GM12878 (cell line): ENCODE measurements at regions not wholly inside any gene's neighbourhood (a gene's known extent, or its start where the extent isn't known, plus 50 kb on each side); places are given as distances from the start of the nearest gene placed in this dataset.

ENCODE experiments used
- ATF2 ChIP-seq: IDR thresholded peaks from 2 replicates; pipeline ENCODE4 v1.6.1; 2012; ENCODE audit warnings: low read length, inconsistent platforms
- CTCF ChIP-seq, 3 experiments: IDR thresholded peaks in 2 of 3; conservative IDR thresholded peaks in 1 of 3; 2 replicates each; pipeline ENCODE4 v1.5.1; 2011; ENCODE audit warnings: low read depth in 3 of 3, low read length in 3 of 3, mild to moderate bottlenecking in 3 of 3, control low read depth in 2 of 3, moderate library complexity in 2 of 3, inconsistent platforms in 1 of 3, mixed read lengths in 1 of 3; ENCODE audit not compliant: control insufficient read depth in 2 of 3, insufficient read depth in 1 of 3; ENCODE audit errors: extremely low read depth in 1 of 3
- CUX1 ChIP-seq: IDR thresholded peaks from 2 replicates; pipeline ENCODE4 v1.6.1; 2012; ENCODE audit warnings: improper control_type of control experiment, low read depth, low read length; ENCODE audit not compliant: insufficient replicate concordance
- JUNB ChIP-seq: IDR thresholded peaks from 2 replicates; pipeline ENCODE4 v1.6.1; 2016; ENCODE audit warnings: antibody characterized with exemption, mild to moderate bottlenecking
- PKNOX1 ChIP-seq: fragments of 450-650 bp; IDR thresholded peaks from 2 replicates; pipeline ENCODE4 v1.6.1; 2016; ENCODE audit warnings: mild to moderate bottlenecking
- POLR2A ChIP-seq: IDR thresholded peaks from 2 replicates; pipeline ENCODE4 v1.6.1; 2011; ENCODE audit warnings: low read depth, mild to moderate bottlenecking, low read length
- POLR2AphosphoS5 ChIP-seq: IDR thresholded peaks from 2 replicates; pipeline ENCODE4 v1.6.1; 2011; ENCODE audit warnings: mild to moderate bottlenecking, low read length, inconsistent platforms
- RAD21 ChIP-seq: IDR thresholded peaks from 2 replicates; pipeline ENCODE4 v1.6.1; 2011; ENCODE audit warnings: mild to moderate bottlenecking, low read depth, low read length, moderate library complexity; ENCODE audit not compliant: insufficient read depth
- RFX5 ChIP-seq: IDR thresholded peaks from 2 replicates; pipeline ENCODE4 v1.6.1; 2011; ENCODE audit warnings: low read depth, low read length, improper control_type of control experiment
- SIX5 ChIP-seq: IDR thresholded peaks from 2 replicates; pipeline ENCODE4 v1.6.1; 2011; ENCODE audit warnings: mild to moderate bottlenecking, low read depth, low read length, moderate library complexity; ENCODE audit not compliant: severe bottlenecking
- SP1 ChIP-seq: IDR thresholded peaks from one replicate; pipeline ENCODE4 v1.6.1; 2011; ENCODE audit warnings: low read depth, low read length
- SPI1 ChIP-seq: IDR thresholded peaks from 2 replicates; pipeline ENCODE4 v1.6.1; 2011; ENCODE audit warnings: low read depth, mild to moderate bottlenecking, low read length, moderate library complexity, borderline replicate concordance; ENCODE audit not compliant: insufficient read depth
- USF1 ChIP-seq: IDR thresholded peaks from 2 replicates; pipeline ENCODE4 v1.6.1; 2011; ENCODE audit warnings: borderline replicate concordance, low read depth, mild to moderate bottlenecking, moderate library complexity, mixed read lengths, low read length; ENCODE audit not compliant: insufficient read depth; ENCODE audit errors: extremely low read length

- TF ChIP-seq POLR2AphosphoS5 (no peak), JUNB (no peak), CTCF (IDR thresholded peaks at IDR 0.05 in 2 of 3, conservative IDR thresholded peaks at IDR 0.05 in 1 of 3; ENCODE audit: control insufficient read depth in 2 of 3, extremely low read depth in 1 of 3, insufficient read depth in 1 of 3, low read depth in 3 of 3, low read length in 3 of 3) (no peak), CUX1 (no peak), RAD21 (no peak), RFX5 (no peak), ATF2 (no peak), USF1 (no peak), PKNOX1 (no peak), SIX5 (no peak), POLR2A (no peak), SP1 (no peak), SPI1 (no peak)
Observed at GRCh38 chr4:135164601-135165000, 963.0 kb upstream of the PABPC4L start.
